Mucosa of descending colon (tissue), 3 donors: ENCODE measurements at regions not wholly inside any gene's neighbourhood (a gene's known extent, or its start where the extent isn't known, plus 50 kb on each side); places are given as distances from the start of the nearest gene placed in this dataset.

Source experiments
- ATAC-seq: fragments of 200-7000 bp; cut with Tn5 transposase; one replicate; pipeline ENCODE4 v1.9.1; 2020; ENCODE audit warnings: mild to moderate bottlenecking, moderate library complexity
- DNase-seq, 3 donors: peaks; one replicate each; pipeline ENCODE4 v3.0.0-alpha.2; 2020
- H3K36me3 ChIP-seq: fragments of 200-600 bp; one replicate; pipeline ENCODE4 v1.8.0; 2021; ENCODE audit warnings: low read depth, mild to moderate bottlenecking
- H3K4me1 ChIP-seq: fragments of 200-600 bp; one replicate; pipeline ENCODE4 v1.8.0; 2021; ENCODE audit warnings: low read depth, mild to moderate bottlenecking
- H3K4me3 ChIP-seq: fragments of 200-600 bp; one replicate; pipeline ENCODE4 v1.8.0; 2021; ENCODE audit warnings: mild to moderate bottlenecking
- H3K9me3 ChIP-seq: fragments of 200-600 bp; one replicate; pipeline ENCODE4 v1.8.0; 2021; ENCODE audit warnings: mild to moderate bottlenecking
- intact Hi-C, 2 donors: fragments of 100-400 bp; cut with DNase I in 1 of 2; cut with micrococcal nuclease in 1 of 2; formaldehyde crosslinking; loops; one replicate each; pipeline versions ENCODE4 v1.11.0 to v1.11.1; 2022; cut with DNase I, micrococcal nuclease
- TF ChIP-seq, protein P1 (sequence below): fragments of 200-600 bp; IDR thresholded peaks from one replicate; pipeline ENCODE4 v1.8.0; 2022; ENCODE audit warnings: antibody characterized with exemption, mild to moderate bottlenecking
- donor health status: DM: no; HTN: no; CAD: no; lungs with moderate emphysema.
- donor health status: DM: no; HTN: no; CAD: no.
- donor health status: DM: no; HTN: yes; CAD: no.

GRCh38 chr2:122651236-122651635 is 895.8 kb downstream of the TSN start:
- intact Hi-C loops: no loop called here
- ATAC-seq: no peak
- TF ChIP-seq, protein P1, sequence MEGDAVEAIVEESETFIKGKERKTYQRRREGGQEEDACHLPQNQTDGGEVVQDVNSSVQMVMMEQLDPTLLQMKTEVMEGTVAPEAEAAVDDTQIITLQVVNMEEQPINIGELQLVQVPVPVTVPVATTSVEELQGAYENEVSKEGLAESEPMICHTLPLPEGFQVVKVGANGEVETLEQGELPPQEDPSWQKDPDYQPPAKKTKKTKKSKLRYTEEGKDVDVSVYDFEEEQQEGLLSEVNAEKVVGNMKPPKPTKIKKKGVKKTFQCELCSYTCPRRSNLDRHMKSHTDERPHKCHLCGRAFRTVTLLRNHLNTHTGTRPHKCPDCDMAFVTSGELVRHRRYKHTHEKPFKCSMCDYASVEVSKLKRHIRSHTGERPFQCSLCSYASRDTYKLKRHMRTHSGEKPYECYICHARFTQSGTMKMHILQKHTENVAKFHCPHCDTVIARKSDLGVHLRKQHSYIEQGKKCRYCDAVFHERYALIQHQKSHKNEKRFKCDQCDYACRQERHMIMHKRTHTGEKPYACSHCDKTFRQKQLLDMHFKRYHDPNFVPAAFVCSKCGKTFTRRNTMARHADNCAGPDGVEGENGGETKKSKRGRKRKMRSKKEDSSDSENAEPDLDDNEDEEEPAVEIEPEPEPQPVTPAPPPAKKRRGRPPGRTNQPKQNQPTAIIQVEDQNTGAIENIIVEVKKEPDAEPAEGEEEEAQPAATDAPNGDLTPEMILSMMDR: no peak

DNA sequence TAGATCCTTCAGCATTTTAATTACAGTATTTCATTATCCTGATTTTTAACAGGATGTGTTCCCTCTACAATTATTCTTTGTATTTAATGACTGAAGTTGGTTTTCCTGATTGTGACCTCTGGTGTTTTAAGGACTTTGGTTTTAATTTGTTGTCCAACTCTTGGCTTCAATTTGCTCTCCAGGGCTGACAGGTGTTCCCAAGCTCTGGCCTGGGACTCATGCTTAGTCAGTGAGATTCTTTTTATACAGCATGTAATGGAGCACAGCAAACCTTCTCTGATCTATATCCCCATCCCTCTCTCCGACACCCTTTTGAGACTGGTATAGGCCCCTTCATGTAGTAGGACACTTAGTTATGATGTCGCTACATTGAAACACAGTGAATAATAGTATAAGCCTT is 896.3 kb downstream of the TSN start:
- no peaks in the 10 kb centered on the region for H3K9me3 ChIP-seq
- ATAC-seq (no peak), DNase-seq (no peak)
- no peak overlapping the region for H3K4me3 ChIP-seq
- no peaks in the 10 kb centered on the region for H3K4me1 ChIP-seq
- TF ChIP-seq, protein P1: no peak
- intact Hi-C loops: no loop called here
- H3K36me3 ChIP-seq: no peaks in the 10 kb centered on the region

More at GRCh38 chr2:122651236-122651635, 895.8 kb downstream of the TSN start:
- no peaks in the 10 kb centered on the region for H3K36me3 ChIP-seq
- no peaks in the 10 kb centered on the region for H3K4me1 ChIP-seq
- no peak overlapping the region for H3K4me3 ChIP-seq
- H3K9me3 ChIP-seq: no peaks in the 10 kb centered on the region
- no peak for DNase-seq

DNA sequence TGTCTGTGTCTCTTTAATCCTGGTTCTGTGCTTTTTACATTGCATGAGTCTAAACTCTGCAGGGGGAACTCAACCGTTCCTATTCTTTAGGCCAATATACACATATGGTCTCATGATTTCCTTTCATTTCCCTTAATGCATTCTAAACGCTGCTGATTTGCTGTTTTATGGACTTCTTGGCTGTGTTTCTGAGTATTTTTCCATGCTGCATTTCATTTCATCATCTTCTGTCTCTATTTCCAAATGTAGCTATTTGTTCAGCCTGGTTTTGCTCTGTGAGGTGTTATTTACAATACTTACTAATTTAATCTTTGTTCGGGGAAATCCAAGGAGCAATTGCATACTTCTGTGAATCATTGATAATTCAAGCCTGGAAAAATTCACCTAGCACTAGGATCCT is 897.2 kb downstream of the TSN start:
- intact Hi-C loops: no loop called here
- Histone ChIP-seq H3K4me1 (no peaks in the 10 kb centered on the region), H3K36me3 (no peaks in the 10 kb centered on the region), H3K4me3 (no peak overlapping the region), H3K9me3 (no peaks in the 10 kb centered on the region)
- DNase-seq: no peak
- ATAC-seq: no peak
- TF ChIP-seq, protein P1: no peak

GRCh38 chr2:122656403-122656802 is 901.0 kb downstream of the TSN start:
- intact Hi-C loops: no loop called here

DNA sequence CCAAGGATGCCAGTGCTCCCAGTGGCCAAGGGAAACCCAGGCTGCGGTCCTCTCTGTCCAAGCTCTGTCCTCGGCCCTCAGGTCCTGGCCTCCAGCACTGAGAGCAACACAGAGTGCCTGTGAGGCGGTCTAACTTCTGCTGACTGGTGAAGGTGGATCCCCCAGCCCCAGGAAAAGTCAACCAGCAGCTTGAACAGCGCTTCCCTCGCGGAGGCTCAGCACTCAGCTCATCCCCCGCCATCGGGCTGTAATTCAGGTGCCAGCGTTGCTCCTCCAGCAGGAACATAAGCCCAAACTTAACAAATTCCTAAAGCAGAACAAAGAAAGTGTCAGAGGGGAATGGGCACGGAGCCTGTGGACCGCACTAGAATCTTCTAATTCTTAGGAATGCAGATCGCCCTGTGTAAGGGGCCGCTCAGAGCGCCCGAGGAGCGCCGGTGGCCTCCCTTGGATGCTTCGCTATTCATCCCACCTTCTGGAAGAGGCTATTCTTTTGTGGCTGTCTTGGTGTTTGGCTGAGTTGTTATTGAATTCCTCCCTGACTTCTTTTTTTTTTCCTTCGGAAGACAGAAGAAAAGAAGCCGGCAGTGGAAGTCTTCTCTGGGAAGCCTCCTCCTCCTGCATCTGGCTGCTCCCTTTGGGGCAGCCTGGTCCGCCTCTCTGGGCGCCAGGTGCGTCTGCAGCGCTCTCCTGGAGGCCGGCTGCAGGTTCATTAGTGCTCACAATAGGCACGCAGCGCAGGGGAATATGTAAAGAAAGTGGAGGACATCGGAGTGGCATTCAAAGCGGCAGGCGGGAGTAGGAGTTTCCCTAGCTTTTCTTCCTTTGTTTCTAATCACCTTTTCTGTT is 905.6 kb downstream of the TSN start:
- intact Hi-C loops: no loop called here
- TF ChIP-seq, protein P1: no peak
- Histone ChIP-seq H3K4me1 (no peaks in the 10 kb centered on the region), H3K36me3 (no peaks in the 10 kb centered on the region), H3K9me3 (no peaks in the 10 kb centered on the region), H3K4me3 (no peak overlapping the region)
- DNase-seq (no peak), ATAC-seq (peak; percentile 8)

More at GRCh38 chr2:122656403-122656802, 901.0 kb downstream of the TSN start:
- DNase-seq (no peak), ATAC-seq (no peak)
- H3K9me3 ChIP-seq: no peaks in the 10 kb centered on the region
- no peak overlapping the region for H3K4me3 ChIP-seq
- no peaks in the 10 kb centered on the region for H3K4me1 ChIP-seq
- no peaks in the 10 kb centered on the region for H3K36me3 ChIP-seq
- TF ChIP-seq, protein P1: no peak
